HEK293T (cell line): ENCODE measurements at regions not wholly inside any gene's neighbourhood (a gene's known extent, or its start where the extent isn't known, plus 50 kb on each side); places are given as distances from the start of the nearest gene placed in this dataset.
A peak's percentile ranks its signal among the peaks of the same experiment; 100 is the strongest.

Source experiments
- CTCF ChIA-PET: fragments of 350-600 bp; formaldehyde crosslinking; extraction: SDS; loops from one replicate; lab custom pipeline; 2021; ENCODE audit warnings: antibody characterized with exemption, inconsistent platforms; lab: Yijun Ruan, JAX
- POLR2A ChIA-PET: fragments of 350-600 bp; formaldehyde crosslinking; extraction: SDS; loops from one replicate; lab custom pipeline; 2020; ENCODE audit warnings: antibody characterized with exemption, inconsistent platforms; lab: Yijun Ruan, JAX
- DNase-seq: peaks from one replicate; pipeline ENCODE4 v3.0.0; 2012; ENCODE audit warnings: mixed read lengths; ENCODE audit errors: extremely low spot score
- ARNT ChIP-seq: fragments of 450-650 bp; IDR thresholded peaks from 2 replicates; pipeline ENCODE4 v1.6.1; 2017; ENCODE audit warnings: mild to moderate bottlenecking
- BHLHE40 ChIP-seq: fragments of 450-650 bp; IDR thresholded peaks from 2 replicates; pipeline ENCODE4 v1.6.1; 2016; ENCODE audit warnings: mild to moderate bottlenecking, moderate library complexity, borderline replicate concordance
- CTBP1 ChIP-seq: fragments of 450-650 bp; IDR thresholded peaks from 2 replicates; pipeline ENCODE4 v1.6.1; 2016; ENCODE audit warnings: borderline replicate concordance
- ELF4 ChIP-seq: fragments of 450-650 bp; IDR thresholded peaks from 2 replicates; pipeline ENCODE4 v1.6.1; 2017; ENCODE audit warnings: antibody characterized with exemption
- FOXA1 ChIP-seq: fragments of 450-650 bp; IDR thresholded peaks from 2 replicates; pipeline ENCODE4 v1.6.1; 2016; ENCODE audit warnings: mild to moderate bottlenecking
- FOXK2 ChIP-seq: fragments of 450-650 bp; IDR thresholded peaks from 2 replicates; pipeline ENCODE4 v1.6.1; 2016; ENCODE audit warnings: mild to moderate bottlenecking
- FOXM1 ChIP-seq: fragments of 450-650 bp; IDR thresholded peaks from 2 replicates; pipeline ENCODE4 v1.6.1; 2017; ENCODE audit warnings: mild to moderate bottlenecking, borderline replicate concordance
- HDGF ChIP-seq: fragments of 450-650 bp; IDR thresholded peaks from 2 replicates; pipeline ENCODE4 v1.6.1; 2017; ENCODE audit warnings: antibody characterized with exemption, borderline replicate concordance
- L3MBTL2 ChIP-seq: fragments of 450-650 bp; conservative IDR thresholded peaks from 2 replicates; pipeline ENCODE4 v1.6.1; 2016; ENCODE audit warnings: mild to moderate bottlenecking
- LEF1 ChIP-seq: fragments of 450-650 bp; IDR thresholded peaks from 2 replicates; pipeline ENCODE4 v1.6.1; 2017; ENCODE audit warnings: mild to moderate bottlenecking, borderline replicate concordance
- NFRKB ChIP-seq: fragments of 450-650 bp; IDR thresholded peaks from 2 replicates; pipeline ENCODE4 v1.6.1; 2016; ENCODE audit warnings: mild to moderate bottlenecking, moderate library complexity
- SP1 ChIP-seq: fragments of 450-650 bp; IDR thresholded peaks from 2 replicates; pipeline ENCODE4 v1.6.1; 2017
- SUZ12 ChIP-seq: fragments of 450-650 bp; IDR thresholded peaks from 2 replicates; pipeline ENCODE4 v1.6.1; 2016; ENCODE audit warnings: mild to moderate bottlenecking
- TARDBP ChIP-seq: fragments of 450-650 bp; IDR thresholded peaks from 2 replicates; pipeline ENCODE4 v1.6.1; 2016
- ZNF384 ChIP-seq: fragments of 450-650 bp; IDR thresholded peaks from 2 replicates; pipeline ENCODE4 v1.6.1; 2016
- TF ChIP-seq, protein P1 (sequence below): fragments of 450-650 bp; IDR thresholded peaks from 2 replicates; pipeline ENCODE4 v1.6.1; 2016

DNA sequence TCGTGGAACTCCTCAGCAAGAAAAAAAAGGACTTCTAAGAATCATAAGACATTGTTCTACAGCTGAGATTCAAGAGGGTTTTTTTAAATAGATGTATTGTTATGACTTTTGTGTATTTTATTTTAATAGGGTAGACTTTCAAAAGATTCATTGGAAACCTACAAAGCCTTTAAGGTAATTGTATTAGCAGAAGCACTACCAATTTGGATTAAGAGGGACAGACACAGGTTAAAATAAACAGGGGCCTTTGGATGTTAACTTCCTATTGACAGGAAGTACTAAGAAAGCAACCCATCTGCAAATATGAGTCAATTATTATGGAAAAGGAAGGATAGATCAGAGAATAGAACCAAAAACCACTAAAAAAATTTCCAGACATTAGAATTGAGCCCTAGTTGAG, 153.5 kb downstream of the HDGFL1 start:
- ChIA-PET POLR2A (no interaction called here), CTCF (no interaction called here)
- no peak for DNase-seq
- no peak for TF ChIP-seq TARDBP
- no peak for TF ChIP-seq BHLHE40
- no peak for TF ChIP-seq FOXM1
- TF ChIP-seq NFRKB, result no peak
- TF ChIP-seq HDGF, result no peak
- no peak for TF ChIP-seq SP1
- TF ChIP-seq ELF4, result no peak
- TF ChIP-seq, protein P1, sequence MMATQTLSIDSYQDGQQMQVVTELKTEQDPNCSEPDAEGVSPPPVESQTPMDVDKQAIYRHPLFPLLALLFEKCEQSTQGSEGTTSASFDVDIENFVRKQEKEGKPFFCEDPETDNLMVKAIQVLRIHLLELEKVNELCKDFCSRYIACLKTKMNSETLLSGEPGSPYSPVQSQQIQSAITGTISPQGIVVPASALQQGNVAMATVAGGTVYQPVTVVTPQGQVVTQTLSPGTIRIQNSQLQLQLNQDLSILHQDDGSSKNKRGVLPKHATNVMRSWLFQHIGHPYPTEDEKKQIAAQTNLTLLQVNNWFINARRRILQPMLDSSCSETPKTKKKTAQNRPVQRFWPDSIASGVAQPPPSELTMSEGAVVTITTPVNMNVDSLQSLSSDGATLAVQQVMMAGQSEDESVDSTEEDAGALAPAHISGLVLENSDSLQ, result no peak
- TF ChIP-seq CTBP1, result no peak

DNA sequence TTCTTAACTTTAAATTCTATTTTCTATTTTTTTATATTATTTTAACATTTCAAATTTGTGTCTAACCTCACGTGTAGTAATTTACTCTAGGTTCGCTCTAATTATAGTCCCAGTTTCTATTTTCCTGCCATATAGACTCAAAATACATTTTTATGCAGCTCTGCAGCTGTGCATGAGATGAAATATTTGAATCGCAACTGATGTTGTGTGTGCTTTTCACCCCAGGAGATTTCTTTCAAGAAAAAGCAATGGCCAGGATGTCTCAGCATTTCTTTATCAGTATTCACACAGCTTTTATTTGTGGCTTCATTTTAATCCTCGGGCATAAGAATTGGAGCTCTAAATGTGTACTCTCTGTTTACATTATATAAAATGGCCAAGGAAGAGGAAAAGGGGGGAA, 157.6 kb downstream of the HDGFL1 start:
- TF ChIP-seq FOXK2 (no peak), CTBP1 (no peak), FOXA1 (no peak), FOXM1 (no peak), L3MBTL2 (no peak), ZNF384 (no peak), NFRKB (no peak), ELF4 (no peak)
- POLR2A ChIA-PET, result no interaction called here
- DNase-seq, result no peak
- CTCF ChIA-PET, result no interaction called here

DNA sequence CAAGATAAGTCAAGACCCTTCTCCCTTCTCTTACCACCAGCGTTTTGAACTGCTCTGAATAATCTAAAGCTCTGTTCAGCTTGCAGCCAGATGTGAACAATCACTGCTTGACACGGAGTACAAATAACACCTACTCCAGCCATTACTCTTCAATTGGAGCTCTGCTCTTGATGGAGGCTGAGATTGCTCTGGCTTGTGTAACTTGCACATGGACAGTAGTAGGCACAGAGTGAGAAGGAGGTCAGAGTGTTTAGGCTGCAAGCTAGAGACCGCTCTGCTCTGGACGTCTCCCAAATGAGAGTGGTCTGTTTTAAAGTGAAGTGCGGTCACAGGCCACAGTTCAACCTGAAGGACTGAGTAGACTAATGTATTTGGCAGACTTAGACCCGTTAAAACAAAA, 158.3 kb downstream of the HDGFL1 start:
- no peak for DNase-seq
- ChIA-PET POLR2A (no interaction called here), CTCF (no interaction called here)
- TF ChIP-seq TARDBP, result no peak
- TF ChIP-seq, protein P1, result no peak
- TF ChIP-seq CTBP1, result no peak
- TF ChIP-seq HDGF, result no peak

DNA sequence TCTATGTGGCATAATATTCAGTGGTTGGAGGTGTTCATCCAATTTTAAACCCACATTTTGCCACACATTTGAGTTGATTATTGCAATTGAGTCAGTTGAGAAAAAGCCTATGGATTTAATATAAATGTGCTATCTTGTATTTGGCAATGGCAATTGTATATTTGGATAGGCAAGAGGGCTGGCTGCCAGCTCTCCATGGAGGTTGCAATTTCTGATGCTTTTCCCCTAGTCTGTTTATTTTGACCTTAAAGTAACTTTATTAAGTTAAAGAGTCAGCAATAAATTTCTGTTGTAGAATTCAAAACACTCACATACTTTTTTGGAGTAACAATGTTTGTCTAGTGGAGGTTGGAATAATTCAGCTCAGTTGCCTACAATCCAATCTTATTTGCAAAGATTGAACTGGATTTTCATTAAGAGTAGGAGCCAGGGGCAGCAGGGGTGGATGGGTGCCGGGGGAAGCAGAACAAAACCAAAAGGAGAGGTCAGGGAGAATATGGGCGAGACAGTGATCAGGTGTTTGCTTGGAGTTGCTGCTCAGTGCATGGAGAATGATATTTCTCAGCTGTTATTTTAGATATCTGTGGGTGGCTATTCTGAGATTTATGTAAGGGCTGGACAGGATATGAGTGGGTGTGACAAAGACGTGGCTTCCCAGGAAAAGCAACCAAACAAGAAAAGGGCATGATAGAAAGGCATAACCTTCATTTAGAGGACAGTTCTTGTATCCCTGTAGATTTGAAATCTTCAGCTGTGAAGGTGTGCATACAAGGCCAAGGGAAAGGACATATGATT, 163.0 kb downstream of the HDGFL1 start:
- no peak for DNase-seq
- TF ChIP-seq SP1 (no peak), ARNT (no peak)
- POLR2A ChIA-PET, result no interaction called here
- CTCF ChIA-PET, result no interaction called here

GRCh38 chr6:22736740-22737139, 167.4 kb downstream of the HDGFL1 start:
- no peak for TF ChIP-seq ZNF384
- no peak for TF ChIP-seq BHLHE40
- TF ChIP-seq, protein P1, result no peak
- no peak for TF ChIP-seq ELF4
- TF ChIP-seq SUZ12, result no peak
- no peak for TF ChIP-seq SP1
- no peak for TF ChIP-seq L3MBTL2
- TF ChIP-seq NFRKB, result no peak
- TF ChIP-seq LEF1, result no peak
- TF ChIP-seq CTBP1, result no peak
- no peak for TF ChIP-seq ARNT
- no peak for TF ChIP-seq FOXM1
- TF ChIP-seq FOXK2, result no peak
- no peak for TF ChIP-seq FOXA1
- no peak for TF ChIP-seq TARDBP
- TF ChIP-seq HDGF, result no peak
- no peak for DNase-seq
- ChIA-PET POLR2A (no interaction called here), CTCF (no interaction called here)

DNA sequence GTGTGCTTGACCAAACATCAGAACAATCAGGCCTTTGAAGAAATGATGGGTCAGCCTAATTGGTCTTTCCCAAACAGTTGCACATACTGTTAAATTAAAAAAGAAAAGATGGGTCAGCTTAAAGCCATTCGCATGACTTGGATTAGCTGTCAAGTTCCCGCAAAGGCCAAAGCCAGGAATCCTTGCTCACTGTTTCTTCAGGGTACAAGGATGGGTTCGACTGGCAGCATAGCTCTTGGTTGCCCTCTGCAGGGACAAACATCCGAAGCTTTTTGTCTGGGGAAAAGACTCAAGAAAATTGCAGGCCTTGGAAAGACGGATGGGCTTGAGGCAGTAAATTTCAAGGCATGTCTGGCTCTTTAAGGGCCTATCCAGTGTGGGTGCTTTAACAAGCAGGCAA, 168.0 kb downstream of the HDGFL1 start:
- TF ChIP-seq ARNT (no peak), TARDBP (no peak), FOXK2 (no peak), ZNF384 (no peak), NFRKB (no peak), FOXM1 (no peak), L3MBTL2 (no peak), FOXA1 (no peak), BHLHE40 (no peak), LEF1 (no peak), HDGF (no peak), SUZ12 (no peak), SP1 (no peak)
- TF ChIP-seq, protein P1, result no peak
- peak; percentile 36 for DNase-seq
- CTCF ChIA-PET, result no interaction called here
- POLR2A ChIA-PET, result no interaction called here
